ENCODE measurements at regions not wholly inside any gene's neighbourhood (a gene's known extent, or its start where the extent isn't known, plus 50 kb on each side); places are given as distances from the start of the nearest gene placed in this dataset.

GRCh38 chr2:14422426-14422825, 210.1 kb upstream of the LRATD1 start:
- TF ChIP-seq EZH2 (IDR thresholded peaks at IDR 0.05; ENCODE audit: low read length, missing control alignments) = no peak
- TF ChIP-seq, protein P1, sequence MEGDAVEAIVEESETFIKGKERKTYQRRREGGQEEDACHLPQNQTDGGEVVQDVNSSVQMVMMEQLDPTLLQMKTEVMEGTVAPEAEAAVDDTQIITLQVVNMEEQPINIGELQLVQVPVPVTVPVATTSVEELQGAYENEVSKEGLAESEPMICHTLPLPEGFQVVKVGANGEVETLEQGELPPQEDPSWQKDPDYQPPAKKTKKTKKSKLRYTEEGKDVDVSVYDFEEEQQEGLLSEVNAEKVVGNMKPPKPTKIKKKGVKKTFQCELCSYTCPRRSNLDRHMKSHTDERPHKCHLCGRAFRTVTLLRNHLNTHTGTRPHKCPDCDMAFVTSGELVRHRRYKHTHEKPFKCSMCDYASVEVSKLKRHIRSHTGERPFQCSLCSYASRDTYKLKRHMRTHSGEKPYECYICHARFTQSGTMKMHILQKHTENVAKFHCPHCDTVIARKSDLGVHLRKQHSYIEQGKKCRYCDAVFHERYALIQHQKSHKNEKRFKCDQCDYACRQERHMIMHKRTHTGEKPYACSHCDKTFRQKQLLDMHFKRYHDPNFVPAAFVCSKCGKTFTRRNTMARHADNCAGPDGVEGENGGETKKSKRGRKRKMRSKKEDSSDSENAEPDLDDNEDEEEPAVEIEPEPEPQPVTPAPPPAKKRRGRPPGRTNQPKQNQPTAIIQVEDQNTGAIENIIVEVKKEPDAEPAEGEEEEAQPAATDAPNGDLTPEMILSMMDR (conservative IDR thresholded peaks at IDR 0.05 in 1 of 2, IDR thresholded peaks at IDR 0.05 in 1 of 2; ENCODE audit: low read depth in 1 of 2, low read length in 2 of 2) = no peak
